RWPE2 (cell line): ENCODE measurements at regions not wholly inside any gene's neighbourhood (a gene's known extent, or its start where the extent isn't known, plus 50 kb on each side); places are given as distances from the start of the nearest gene placed in this dataset.

Experiments used
- ATAC-seq: fragments of 200-7000 bp; cut with Tn5 transposase; 3 replicates; pipeline ENCODE4 v1.9.1; 2021; ENCODE audit warnings: low read depth
- DNase-seq: peaks from one replicate; pipeline ENCODE4 v3.0.0-alpha.2; 2020; ENCODE audit warnings: low spot score
- H3K27ac ChIP-seq: fragments of 450-650 bp; 2 replicates; pipeline ENCODE4 v1.5.1; 2017; ENCODE audit warnings: mild to moderate bottlenecking; ENCODE audit not compliant: poor library complexity, severe bottlenecking
- H3K27me3 ChIP-seq: fragments of 250-450 bp; sonication (Bioruptor Pico); 2 replicates; pipeline ENCODE4 v1.5.1; 2021; ENCODE audit warnings: mild to moderate bottlenecking, moderate library complexity; ENCODE audit not compliant: insufficient read depth, poor library complexity, severe bottlenecking
- H3K36me3 ChIP-seq: fragments of 250-450 bp; sonication (Bioruptor Pico); 2 replicates; pipeline ENCODE4 v1.5.1; 2020; ENCODE audit warnings: low read depth, mild to moderate bottlenecking, moderate library complexity
- H3K4me1 ChIP-seq: fragments of 250-450 bp; sonication (Bioruptor Pico); 2 replicates; pipeline ENCODE4 v1.5.1; 2021; ENCODE audit warnings: mild to moderate bottlenecking, moderate library complexity; ENCODE audit not compliant: insufficient read depth, poor library complexity, severe bottlenecking
- H3K4me3 ChIP-seq: fragments of 250-450 bp; sonication (Bioruptor Pico); 2 replicates; pipeline ENCODE4 v1.5.1; 2021; ENCODE audit warnings: mild to moderate bottlenecking, moderate library complexity; ENCODE audit not compliant: severe bottlenecking
- H3K9me3 ChIP-seq: fragments of 250-450 bp; sonication (Bioruptor Pico); 2 replicates; pipeline ENCODE4 v1.5.1; 2021; ENCODE audit warnings: mild to moderate bottlenecking, moderate library complexity; ENCODE audit not compliant: severe bottlenecking
- TF ChIP-seq, protein P1 (sequence below): fragments of 450-650 bp; IDR thresholded peaks from one replicate; pipeline ENCODE4 v1.5.1; 2017; ENCODE audit warnings: mild to moderate bottlenecking, moderate library complexity; ENCODE audit not compliant: poor library complexity, severe bottlenecking

GRCh38 chr5:77881528-77881927 lies 105.4 kb upstream of the TBCA start:
- Histone ChIP-seq H3K27me3 (no peaks in the 10 kb centered on the region), H3K4me3 (no peak overlapping the region), H3K36me3 (no peaks in the 10 kb centered on the region), H3K27ac (peak overlapping the region; percentile 70), H3K9me3 (no peaks in the 10 kb centered on the region), H3K4me1 (peaks cover 27% of the 10 kb centered on the region)
- DNase-seq (no peak), ATAC-seq (no peak)
- TF ChIP-seq, protein P1, sequence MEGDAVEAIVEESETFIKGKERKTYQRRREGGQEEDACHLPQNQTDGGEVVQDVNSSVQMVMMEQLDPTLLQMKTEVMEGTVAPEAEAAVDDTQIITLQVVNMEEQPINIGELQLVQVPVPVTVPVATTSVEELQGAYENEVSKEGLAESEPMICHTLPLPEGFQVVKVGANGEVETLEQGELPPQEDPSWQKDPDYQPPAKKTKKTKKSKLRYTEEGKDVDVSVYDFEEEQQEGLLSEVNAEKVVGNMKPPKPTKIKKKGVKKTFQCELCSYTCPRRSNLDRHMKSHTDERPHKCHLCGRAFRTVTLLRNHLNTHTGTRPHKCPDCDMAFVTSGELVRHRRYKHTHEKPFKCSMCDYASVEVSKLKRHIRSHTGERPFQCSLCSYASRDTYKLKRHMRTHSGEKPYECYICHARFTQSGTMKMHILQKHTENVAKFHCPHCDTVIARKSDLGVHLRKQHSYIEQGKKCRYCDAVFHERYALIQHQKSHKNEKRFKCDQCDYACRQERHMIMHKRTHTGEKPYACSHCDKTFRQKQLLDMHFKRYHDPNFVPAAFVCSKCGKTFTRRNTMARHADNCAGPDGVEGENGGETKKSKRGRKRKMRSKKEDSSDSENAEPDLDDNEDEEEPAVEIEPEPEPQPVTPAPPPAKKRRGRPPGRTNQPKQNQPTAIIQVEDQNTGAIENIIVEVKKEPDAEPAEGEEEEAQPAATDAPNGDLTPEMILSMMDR: no peak

DNA sequence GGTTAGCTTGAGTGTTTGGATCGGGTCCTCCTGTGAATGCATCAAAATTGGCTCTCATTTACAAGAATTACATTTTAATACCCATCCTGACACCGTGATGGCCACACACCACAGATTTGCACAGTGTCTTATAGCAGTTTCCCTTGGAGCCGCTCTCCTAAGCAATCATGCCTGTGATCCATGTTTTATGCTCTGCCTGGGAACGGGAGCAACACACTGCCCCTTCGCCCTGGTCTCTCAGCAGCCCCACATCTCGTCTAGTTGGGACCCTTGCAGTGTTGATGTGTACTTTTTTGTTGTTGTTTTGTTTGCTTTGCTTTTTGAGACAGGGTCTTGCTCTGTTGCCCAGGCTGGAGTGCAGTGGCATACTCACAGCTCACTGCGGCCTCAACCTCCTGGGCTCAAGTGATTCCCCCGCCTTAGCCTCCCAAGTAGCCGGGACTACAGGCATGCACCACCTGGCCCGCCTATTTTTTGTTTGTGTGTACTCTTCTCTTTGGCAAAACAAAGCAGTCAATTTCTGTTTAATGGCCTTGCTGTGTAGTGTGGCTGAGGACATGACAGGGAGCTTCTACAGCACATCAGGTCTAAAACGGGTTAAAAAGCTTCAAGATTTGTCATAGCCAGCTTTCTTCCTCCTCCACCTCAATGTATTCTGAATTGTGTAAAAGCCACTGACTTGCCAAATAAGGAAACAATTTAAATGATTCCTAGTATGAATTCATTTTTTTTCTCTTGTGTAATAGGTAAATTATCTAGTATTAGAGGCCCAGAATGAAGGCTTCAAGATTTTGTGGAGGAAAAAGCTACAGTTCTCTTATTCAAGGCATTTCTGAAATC lies 101.6 kb upstream of the TBCA start:
- Histone ChIP-seq H3K4me3 (no peak overlapping the region), H3K4me1 (peaks cover 24% of the 10 kb centered on the region), H3K36me3 (no peaks in the 10 kb centered on the region), H3K27me3 (no peaks in the 10 kb centered on the region), H3K9me3 (no peaks in the 10 kb centered on the region), H3K27ac (no peak overlapping the region)
- no peak for DNase-seq
- no peak for ATAC-seq
- TF ChIP-seq, protein P1: no peak

DNA sequence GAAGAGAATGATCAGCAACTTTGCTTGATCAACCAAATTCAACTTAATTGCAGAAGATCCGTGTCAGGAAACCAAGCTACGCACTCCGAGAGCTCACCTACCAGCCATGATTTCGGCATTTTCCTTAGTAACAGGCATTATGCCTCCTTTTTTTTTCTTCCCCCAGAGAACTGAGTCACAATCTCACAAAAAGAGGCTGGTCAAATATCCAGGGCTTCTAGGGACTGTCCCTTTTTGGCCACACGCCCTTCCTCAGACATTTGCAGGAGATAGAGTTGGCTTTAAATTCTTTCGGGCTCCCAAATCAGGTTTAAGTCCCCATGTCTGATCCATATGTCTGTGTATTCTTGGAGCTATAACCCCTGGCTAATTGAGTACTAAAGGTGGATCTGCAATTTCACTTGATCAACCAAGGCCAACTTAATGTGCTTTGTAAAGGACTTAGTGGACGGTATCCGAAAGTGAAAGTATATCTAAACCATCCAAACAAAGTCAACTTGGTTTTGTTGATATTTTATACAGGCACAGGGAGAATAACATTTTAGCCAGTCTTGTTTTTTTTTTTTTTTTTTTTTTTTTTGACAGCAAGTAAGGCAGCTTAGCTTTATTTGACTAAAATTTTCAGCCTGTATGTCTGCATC lies 100.8 kb upstream of the TBCA start:
- H3K4me3 ChIP-seq: no peak overlapping the region
- ATAC-seq (no peak), DNase-seq (no peak)
- peaks cover 16% of the 10 kb centered on the region for H3K4me1 ChIP-seq
- H3K27ac ChIP-seq: no peak overlapping the region
- TF ChIP-seq, protein P1: no peak
- no peaks in the 10 kb centered on the region for H3K9me3 ChIP-seq
- no peaks in the 10 kb centered on the region for H3K27me3 ChIP-seq
- no peaks in the 10 kb centered on the region for H3K36me3 ChIP-seq

DNA sequence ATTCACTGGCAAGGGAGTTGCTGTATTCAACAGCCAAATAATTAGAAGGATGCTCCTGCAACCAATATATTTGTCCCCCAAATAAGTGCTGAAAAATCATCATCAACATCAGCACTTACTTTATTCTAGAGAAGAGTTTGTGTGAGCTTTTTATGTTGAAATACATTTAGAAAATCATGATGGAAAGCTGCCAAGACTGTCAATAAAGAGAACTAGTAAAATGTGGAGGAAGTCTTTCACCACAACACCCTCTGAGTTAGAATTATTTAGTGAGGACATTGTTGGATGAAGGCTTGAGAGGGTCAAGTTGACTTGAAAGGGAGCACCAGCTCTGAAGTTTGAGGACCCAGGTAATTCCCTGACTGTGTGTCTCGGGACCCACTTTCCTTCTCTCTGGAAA lies 100.2 kb upstream of the TBCA start:
- H3K27ac ChIP-seq: no peak overlapping the region
- H3K4me3 ChIP-seq: no peak overlapping the region
- TF ChIP-seq, protein P1: no peak
- no peaks in the 10 kb centered on the region for H3K36me3 ChIP-seq
- DNase-seq: no peak
- H3K27me3 ChIP-seq: no peaks in the 10 kb centered on the region
- no peak for ATAC-seq
- no peaks in the 10 kb centered on the region for H3K9me3 ChIP-seq
- peaks cover 10% of the 10 kb centered on the region for H3K4me1 ChIP-seq

DNA sequence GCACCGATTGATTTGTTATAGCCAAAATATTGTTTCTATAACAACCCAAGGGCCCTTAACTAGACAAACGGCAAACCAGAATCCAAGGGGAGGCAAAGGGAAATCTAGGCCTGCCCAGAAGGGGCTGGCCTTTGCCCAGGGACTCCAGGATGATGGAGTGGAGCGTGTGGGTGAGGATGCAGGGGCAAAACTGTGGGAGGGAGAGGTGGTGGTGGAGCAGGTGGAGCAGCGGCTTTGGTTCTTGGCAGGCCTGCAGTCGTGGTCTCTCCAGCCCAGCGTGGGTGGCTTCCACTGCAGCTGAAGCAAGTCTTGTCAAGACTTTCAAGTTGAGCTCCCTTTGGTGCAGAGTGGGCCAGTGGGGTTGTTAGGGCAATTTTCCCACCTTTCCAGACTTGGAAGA lies 98.6 kb upstream of the TBCA start:
- no peak for DNase-seq
- TF ChIP-seq, protein P1: no peak
- ATAC-seq: no peak

More for the DNA sequence above, 98.6 kb upstream of the TBCA start:
- H3K27ac ChIP-seq: no peak overlapping the region
- H3K4me3 ChIP-seq: no peak overlapping the region
- H3K27me3 ChIP-seq: no peaks in the 10 kb centered on the region
- no peaks in the 10 kb centered on the region for H3K36me3 ChIP-seq
- peaks cover 2% of the 10 kb centered on the region for H3K4me1 ChIP-seq
- H3K9me3 ChIP-seq: no peaks in the 10 kb centered on the region
